K562 (cell line): ENCODE measurements at regions not wholly inside any gene's neighbourhood (a gene's known extent, or its start where the extent isn't known, plus 50 kb on each side); places are given as distances from the start of the nearest gene placed in this dataset.

Experiments used
- MBD2 ChIP-seq: sonication (generic); IDR thresholded peaks from 2 replicates; pipeline ENCODE4 v1.6.1; 2016; ENCODE audit warnings: low read depth, borderline replicate concordance
- NFE2L1 ChIP-seq: fragments of 450-650 bp; IDR thresholded peaks from 2 replicates; pipeline ENCODE4 v1.6.1; 2016; ENCODE audit warnings: missing genetic modification characterization, low read depth, mild to moderate bottlenecking, missing compliant biosample characterization, moderate library complexity, borderline replicate concordance
- POLR2B ChIP-seq: fragments of 450-650 bp; IDR thresholded peaks from 2 replicates; pipeline ENCODE4 v1.6.1; 2018; ENCODE audit warnings: low read depth; ENCODE audit not compliant: partially characterized antibody
- ZNF431 ChIP-seq: sonication (generic); formaldehyde crosslinking; IDR thresholded peaks from 2 replicates; pipeline ENCODE4 v1.8.0; 2022; ENCODE audit warnings: mild to moderate bottlenecking, missing genetic modification reagents
- ZNF57 ChIP-seq: fragments of 450-650 bp; formaldehyde crosslinking; IDR thresholded peaks from 2 replicates; pipeline ENCODE4 v1.4.0; 2020; ENCODE audit warnings: mild to moderate bottlenecking, moderate library complexity
- TF ChIP-seq, protein P1 (sequence below): fragments of 450-650 bp; IDR thresholded peaks from 2 replicates; pipeline ENCODE4 v1.6.1; 2016; ENCODE audit warnings: mild to moderate bottlenecking, moderate library complexity
- TF ChIP-seq, protein P2 (sequence below): fragments of 200-800 bp; sonication (Bioruptor generic); IDR thresholded peaks from 2 replicates; pipeline ENCODE4 v1.6.1; 2016; ENCODE audit warnings: missing genetic modification characterization, missing compliant biosample characterization
- TF ChIP-seq, protein P3 (sequence below): conservative IDR thresholded peaks from 2 replicates; pipeline ENCODE4 v1.6.1; 2011; ENCODE audit warnings: low read depth, mild to moderate bottlenecking, low read length; ENCODE audit not compliant: control insufficient read depth

DNA sequence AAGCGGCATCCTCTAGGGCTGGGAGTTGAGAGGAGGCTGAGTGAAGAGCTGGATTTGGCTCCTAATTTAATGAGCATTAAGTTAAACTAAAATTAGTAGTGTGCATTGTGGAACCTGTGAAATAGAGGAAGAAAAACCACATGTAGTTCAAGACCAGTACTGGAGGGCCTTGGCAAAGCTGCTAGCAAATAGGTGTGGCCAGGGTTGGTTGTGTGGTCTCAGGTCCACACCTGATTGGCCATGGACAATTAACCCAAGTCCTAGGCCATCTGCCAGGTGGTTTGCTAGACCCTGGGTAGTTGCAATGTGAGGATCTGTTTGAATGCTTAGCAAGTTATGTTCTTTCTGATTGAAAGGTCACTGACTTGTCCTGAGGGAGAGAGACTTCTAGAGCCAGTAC, 275.5 kb downstream of the PDCD6IP start (continued):
- TF ChIP-seq, protein P1, sequence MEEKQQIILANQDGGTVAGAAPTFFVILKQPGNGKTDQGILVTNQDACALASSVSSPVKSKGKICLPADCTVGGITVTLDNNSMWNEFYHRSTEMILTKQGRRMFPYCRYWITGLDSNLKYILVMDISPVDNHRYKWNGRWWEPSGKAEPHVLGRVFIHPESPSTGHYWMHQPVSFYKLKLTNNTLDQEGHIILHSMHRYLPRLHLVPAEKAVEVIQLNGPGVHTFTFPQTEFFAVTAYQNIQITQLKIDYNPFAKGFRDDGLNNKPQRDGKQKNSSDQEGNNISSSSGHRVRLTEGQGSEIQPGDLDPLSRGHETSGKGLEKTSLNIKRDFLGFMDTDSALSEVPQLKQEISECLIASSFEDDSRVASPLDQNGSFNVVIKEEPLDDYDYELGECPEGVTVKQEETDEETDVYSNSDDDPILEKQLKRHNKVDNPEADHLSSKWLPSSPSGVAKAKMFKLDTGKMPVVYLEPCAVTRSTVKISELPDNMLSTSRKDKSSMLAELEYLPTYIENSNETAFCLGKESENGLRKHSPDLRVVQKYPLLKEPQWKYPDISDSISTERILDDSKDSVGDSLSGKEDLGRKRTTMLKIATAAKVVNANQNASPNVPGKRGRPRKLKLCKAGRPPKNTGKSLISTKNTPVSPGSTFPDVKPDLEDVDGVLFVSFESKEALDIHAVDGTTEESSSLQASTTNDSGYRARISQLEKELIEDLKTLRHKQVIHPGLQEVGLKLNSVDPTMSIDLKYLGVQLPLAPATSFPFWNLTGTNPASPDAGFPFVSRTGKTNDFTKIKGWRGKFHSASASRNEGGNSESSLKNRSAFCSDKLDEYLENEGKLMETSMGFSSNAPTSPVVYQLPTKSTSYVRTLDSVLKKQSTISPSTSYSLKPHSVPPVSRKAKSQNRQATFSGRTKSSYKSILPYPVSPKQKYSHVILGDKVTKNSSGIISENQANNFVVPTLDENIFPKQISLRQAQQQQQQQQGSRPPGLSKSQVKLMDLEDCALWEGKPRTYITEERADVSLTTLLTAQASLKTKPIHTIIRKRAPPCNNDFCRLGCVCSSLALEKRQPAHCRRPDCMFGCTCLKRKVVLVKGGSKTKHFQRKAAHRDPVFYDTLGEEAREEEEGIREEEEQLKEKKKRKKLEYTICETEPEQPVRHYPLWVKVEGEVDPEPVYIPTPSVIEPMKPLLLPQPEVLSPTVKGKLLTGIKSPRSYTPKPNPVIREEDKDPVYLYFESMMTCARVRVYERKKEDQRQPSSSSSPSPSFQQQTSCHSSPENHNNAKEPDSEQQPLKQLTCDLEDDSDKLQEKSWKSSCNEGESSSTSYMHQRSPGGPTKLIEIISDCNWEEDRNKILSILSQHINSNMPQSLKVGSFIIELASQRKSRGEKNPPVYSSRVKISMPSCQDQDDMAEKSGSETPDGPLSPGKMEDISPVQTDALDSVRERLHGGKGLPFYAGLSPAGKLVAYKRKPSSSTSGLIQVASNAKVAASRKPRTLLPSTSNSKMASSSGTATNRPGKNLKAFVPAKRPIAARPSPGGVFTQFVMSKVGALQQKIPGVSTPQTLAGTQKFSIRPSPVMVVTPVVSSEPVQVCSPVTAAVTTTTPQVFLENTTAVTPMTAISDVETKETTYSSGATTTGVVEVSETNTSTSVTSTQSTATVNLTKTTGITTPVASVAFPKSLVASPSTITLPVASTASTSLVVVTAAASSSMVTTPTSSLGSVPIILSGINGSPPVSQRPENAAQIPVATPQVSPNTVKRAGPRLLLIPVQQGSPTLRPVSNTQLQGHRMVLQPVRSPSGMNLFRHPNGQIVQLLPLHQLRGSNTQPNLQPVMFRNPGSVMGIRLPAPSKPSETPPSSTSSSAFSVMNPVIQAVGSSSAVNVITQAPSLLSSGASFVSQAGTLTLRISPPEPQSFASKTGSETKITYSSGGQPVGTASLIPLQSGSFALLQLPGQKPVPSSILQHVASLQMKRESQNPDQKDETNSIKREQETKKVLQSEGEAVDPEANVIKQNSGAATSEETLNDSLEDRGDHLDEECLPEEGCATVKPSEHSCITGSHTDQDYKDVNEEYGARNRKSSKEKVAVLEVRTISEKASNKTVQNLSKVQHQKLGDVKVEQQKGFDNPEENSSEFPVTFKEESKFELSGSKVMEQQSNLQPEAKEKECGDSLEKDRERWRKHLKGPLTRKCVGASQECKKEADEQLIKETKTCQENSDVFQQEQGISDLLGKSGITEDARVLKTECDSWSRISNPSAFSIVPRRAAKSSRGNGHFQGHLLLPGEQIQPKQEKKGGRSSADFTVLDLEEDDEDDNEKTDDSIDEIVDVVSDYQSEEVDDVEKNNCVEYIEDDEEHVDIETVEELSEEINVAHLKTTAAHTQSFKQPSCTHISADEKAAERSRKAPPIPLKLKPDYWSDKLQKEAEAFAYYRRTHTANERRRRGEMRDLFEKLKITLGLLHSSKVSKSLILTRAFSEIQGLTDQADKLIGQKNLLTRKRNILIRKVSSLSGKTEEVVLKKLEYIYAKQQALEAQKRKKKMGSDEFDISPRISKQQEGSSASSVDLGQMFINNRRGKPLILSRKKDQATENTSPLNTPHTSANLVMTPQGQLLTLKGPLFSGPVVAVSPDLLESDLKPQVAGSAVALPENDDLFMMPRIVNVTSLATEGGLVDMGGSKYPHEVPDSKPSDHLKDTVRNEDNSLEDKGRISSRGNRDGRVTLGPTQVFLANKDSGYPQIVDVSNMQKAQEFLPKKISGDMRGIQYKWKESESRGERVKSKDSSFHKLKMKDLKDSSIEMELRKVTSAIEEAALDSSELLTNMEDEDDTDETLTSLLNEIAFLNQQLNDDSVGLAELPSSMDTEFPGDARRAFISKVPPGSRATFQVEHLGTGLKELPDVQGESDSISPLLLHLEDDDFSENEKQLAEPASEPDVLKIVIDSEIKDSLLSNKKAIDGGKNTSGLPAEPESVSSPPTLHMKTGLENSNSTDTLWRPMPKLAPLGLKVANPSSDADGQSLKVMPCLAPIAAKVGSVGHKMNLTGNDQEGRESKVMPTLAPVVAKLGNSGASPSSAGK = no peak
- TF ChIP-seq ZNF431 (CRISPR knock-in tag) (no peak), POLR2B (no peak), ZNF57 (no peak), MBD2 (no peak), NFE2L1 (tag) (no peak)
- TF ChIP-seq, protein P2, sequence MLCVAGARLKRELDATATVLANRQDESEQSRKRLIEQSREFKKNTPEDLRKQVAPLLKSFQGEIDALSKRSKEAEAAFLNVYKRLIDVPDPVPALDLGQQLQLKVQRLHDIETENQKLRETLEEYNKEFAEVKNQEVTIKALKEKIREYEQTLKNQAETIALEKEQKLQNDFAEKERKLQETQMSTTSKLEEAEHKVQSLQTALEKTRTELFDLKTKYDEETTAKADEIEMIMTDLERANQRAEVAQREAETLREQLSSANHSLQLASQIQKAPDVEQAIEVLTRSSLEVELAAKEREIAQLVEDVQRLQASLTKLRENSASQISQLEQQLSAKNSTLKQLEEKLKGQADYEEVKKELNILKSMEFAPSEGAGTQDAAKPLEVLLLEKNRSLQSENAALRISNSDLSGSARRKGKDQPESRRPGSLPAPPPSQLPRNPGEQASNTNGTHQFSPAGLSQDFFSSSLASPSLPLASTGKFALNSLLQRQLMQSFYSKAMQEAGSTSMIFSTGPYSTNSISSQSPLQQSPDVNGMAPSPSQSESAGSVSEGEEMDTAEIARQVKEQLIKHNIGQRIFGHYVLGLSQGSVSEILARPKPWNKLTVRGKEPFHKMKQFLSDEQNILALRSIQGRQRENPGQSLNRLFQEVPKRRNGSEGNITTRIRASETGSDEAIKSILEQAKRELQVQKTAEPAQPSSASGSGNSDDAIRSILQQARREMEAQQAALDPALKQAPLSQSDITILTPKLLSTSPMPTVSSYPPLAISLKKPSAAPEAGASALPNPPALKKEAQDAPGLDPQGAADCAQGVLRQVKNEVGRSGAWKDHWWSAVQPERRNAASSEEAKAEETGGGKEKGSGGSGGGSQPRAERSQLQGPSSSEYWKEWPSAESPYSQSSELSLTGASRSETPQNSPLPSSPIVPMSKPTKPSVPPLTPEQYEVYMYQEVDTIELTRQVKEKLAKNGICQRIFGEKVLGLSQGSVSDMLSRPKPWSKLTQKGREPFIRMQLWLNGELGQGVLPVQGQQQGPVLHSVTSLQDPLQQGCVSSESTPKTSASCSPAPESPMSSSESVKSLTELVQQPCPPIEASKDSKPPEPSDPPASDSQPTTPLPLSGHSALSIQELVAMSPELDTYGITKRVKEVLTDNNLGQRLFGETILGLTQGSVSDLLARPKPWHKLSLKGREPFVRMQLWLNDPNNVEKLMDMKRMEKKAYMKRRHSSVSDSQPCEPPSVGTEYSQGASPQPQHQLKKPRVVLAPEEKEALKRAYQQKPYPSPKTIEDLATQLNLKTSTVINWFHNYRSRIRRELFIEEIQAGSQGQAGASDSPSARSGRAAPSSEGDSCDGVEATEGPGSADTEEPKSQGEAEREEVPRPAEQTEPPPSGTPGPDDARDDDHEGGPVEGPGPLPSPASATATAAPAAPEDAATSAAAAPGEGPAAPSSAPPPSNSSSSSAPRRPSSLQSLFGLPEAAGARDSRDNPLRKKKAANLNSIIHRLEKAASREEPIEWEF = no peak
- TF ChIP-seq, protein P3, sequence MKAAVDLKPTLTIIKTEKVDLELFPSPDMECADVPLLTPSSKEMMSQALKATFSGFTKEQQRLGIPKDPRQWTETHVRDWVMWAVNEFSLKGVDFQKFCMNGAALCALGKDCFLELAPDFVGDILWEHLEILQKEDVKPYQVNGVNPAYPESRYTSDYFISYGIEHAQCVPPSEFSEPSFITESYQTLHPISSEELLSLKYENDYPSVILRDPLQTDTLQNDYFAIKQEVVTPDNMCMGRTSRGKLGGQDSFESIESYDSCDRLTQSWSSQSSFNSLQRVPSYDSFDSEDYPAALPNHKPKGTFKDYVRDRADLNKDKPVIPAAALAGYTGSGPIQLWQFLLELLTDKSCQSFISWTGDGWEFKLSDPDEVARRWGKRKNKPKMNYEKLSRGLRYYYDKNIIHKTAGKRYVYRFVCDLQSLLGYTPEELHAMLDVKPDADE = no peak
